GM12878 (cell line): ENCODE measurements at regions not wholly inside any gene's neighbourhood (a gene's known extent, or its start where the extent isn't known, plus 50 kb on each side); places are given as distances from the start of the nearest gene placed in this dataset.

ENCODE experiments used
- ATAC-seq: fragments of 200-7000 bp; cut with Tn5 transposase; 3 replicates; pipeline ENCODE4 v1.9.1; 2020; ENCODE audit warnings: mild to moderate bottlenecking, moderate library complexity
- BruUV-seq: library from RNA; stranded (reverse); fragments of 400-500 nt; replicated peaks from 2 replicates; lab custom pipeline; 2021; lab: Mats Ljungman, UMichigan
- CTCF ChIA-PET: fragments of 300-600 bp; sonication (Branson Sonifier 250); formaldehyde crosslinking; extraction: SDS; loops from one replicate; lab custom pipeline; 2021; ENCODE audit warnings: inconsistent platforms; lab: Yijun Ruan, JAX
- POLR2A ChIA-PET: fragments of 350-600 bp; formaldehyde crosslinking; extraction: SDS; loops from one replicate; lab custom pipeline; 2021; ENCODE audit warnings: inconsistent platforms; lab: Charles Lee
- RAD21 ChIA-PET: fragments of 300-600 bp; sonication (Branson Sonifier 250); formaldehyde crosslinking; loops from one replicate; lab custom pipeline; 2023; ENCODE audit warnings: antibody characterized with exemption; ENCODE audit not compliant: unreplicated experiment; lab: Charles Lee
- SMC1A ChIA-PET: fragments of 300-600 bp; sonication (Branson Sonifier 250); formaldehyde crosslinking; loops from one replicate; lab custom pipeline; 2023; ENCODE audit not compliant: unreplicated experiment, uncharacterized antibody; lab: Charles Lee
- DNase-seq: peaks from one replicate; pipeline ENCODE4 v3.0.0-alpha.2; 2011; ENCODE audit warnings: low read depth, low spot score
- FAIRE-seq: peaks from 3 replicates; lab custom pipeline; 2011; peaks lifted over from hg19 to GRCh38; lab: Jason Lieb, UNC
- H2AFZ ChIP-seq: 2 replicates; pipeline ENCODE4 v1.6.0; 2011; ENCODE audit warnings: low read depth, low read length, control low read depth; ENCODE audit not compliant: control insufficient read depth
- H3K27ac ChIP-seq: 2 replicates; pipeline ENCODE4 v1.5.1; 2011; ENCODE audit warnings: control low read depth; ENCODE audit not compliant: control insufficient read depth, insufficient read depth
- H3K27me3 ChIP-seq, 2 experiments: replicated peaks in 1 of 2; 2 replicates each; pipeline versions ENCODE4 v1.6.0 to v1.6.1; 2011; ENCODE audit warnings: low read length in 1 of 2; ENCODE audit not compliant: control insufficient read depth in 2 of 2, insufficient read depth in 2 of 2
- H3K36me3 ChIP-seq, 2 experiments: 2 replicates each; pipeline ENCODE4 v1.5.1; 2011; ENCODE audit warnings: low read length in 1 of 2; ENCODE audit not compliant: control insufficient read depth in 2 of 2, insufficient read depth in 2 of 2
- H3K4me1 ChIP-seq: 2 replicates; pipeline ENCODE4 v1.6.1; 2011; ENCODE audit warnings: mild to moderate bottlenecking, low read length, moderate library complexity, mixed read lengths; ENCODE audit not compliant: control insufficient read depth, insufficient read depth
- H3K4me2 ChIP-seq: 2 replicates; pipeline ENCODE4 v1.6.0; 2011; ENCODE audit warnings: control low read depth; ENCODE audit not compliant: control insufficient read depth, insufficient read depth
- H3K4me3 ChIP-seq: fragments of 200-600 bp; sonication (generic); 2 replicates; pipeline ENCODE4 v1.5.1; 2016
- H3K79me2 ChIP-seq: 2 replicates; pipeline ENCODE4 v1.6.0; 2011; ENCODE audit warnings: low read length; ENCODE audit not compliant: control insufficient read depth, insufficient read depth
- H3K9ac ChIP-seq: 2 replicates; pipeline ENCODE4 v1.8.0; 2011; ENCODE audit warnings: low read length, control low read depth, mixed read lengths; ENCODE audit not compliant: control insufficient read depth, insufficient read depth
- H3K9me3 ChIP-seq: replicated peaks from 3 replicates; pipeline ENCODE4 v1.5.1; 2011; ENCODE audit warnings: mild to moderate bottlenecking, low read length; ENCODE audit not compliant: control insufficient read depth, insufficient read depth
- H4K20me1 ChIP-seq: 2 replicates; pipeline ENCODE4 v1.6.0; 2011; ENCODE audit not compliant: control insufficient read depth, insufficient read depth
- BMI1 ChIP-seq: fragments of 450-650 bp; IDR thresholded peaks from 2 replicates; pipeline ENCODE4 v1.6.1; 2016; ENCODE audit warnings: mild to moderate bottlenecking, moderate library complexity, borderline replicate concordance
- CEBPZ ChIP-seq: fragments of 150-350 bp; IDR thresholded peaks from 2 replicates; pipeline ENCODE4 v1.6.1; 2016; ENCODE audit warnings: low read depth, low read length
- ESRRA ChIP-seq: IDR thresholded peaks from 2 replicates; pipeline ENCODE4 v1.6.1; 2012; ENCODE audit warnings: mild to moderate bottlenecking, low read length, improper control_type of control experiment
- FOS ChIP-seq: IDR thresholded peaks from 3 replicates; pipeline ENCODE4 v1.6.1; 2011; ENCODE audit warnings: borderline replicate concordance; ENCODE audit not compliant: insufficient read length; ENCODE audit errors: extremely low read depth
- HCFC1 ChIP-seq: fragments of 150-350 bp; IDR thresholded peaks from 2 replicates; pipeline ENCODE4 v1.6.1; 2014; ENCODE audit warnings: low read length
- HDAC2 ChIP-seq: fragments of 200-600 bp; sonication (generic); IDR thresholded peaks from 2 replicates; pipeline ENCODE4 v1.6.1; 2017
- HDAC6 ChIP-seq: fragments of 200-600 bp; sonication (generic); IDR thresholded peaks from one replicate; pipeline ENCODE4 v1.8.0; 2017; ENCODE audit warnings: antibody characterized with exemption; ENCODE audit not compliant: unreplicated experiment
- HSF1 ChIP-seq: fragments of 150-350 bp; IDR thresholded peaks from 2 replicates; pipeline ENCODE4 v1.6.1; 2014; ENCODE audit warnings: mild to moderate bottlenecking, low read depth, low read length
- MTA3 ChIP-seq: IDR thresholded peaks from 2 replicates; pipeline ENCODE4 v1.6.1; 2012; ENCODE audit warnings: low read length, inconsistent platforms, borderline replicate concordance
- MYB ChIP-seq: fragments of 150-350 bp; IDR thresholded peaks from 2 replicates; pipeline ENCODE4 v1.6.1; 2014; ENCODE audit warnings: mild to moderate bottlenecking, low read depth, low read length, borderline replicate concordance
- NR2C2 ChIP-seq: IDR thresholded peaks from 2 replicates; pipeline ENCODE4 v1.6.1; 2011; ENCODE audit warnings: borderline replicate concordance, low read depth; ENCODE audit not compliant: control insufficient read depth, insufficient read length
- NR2F1 ChIP-seq: fragments of 450-650 bp; conservative IDR thresholded peaks from 2 replicates; pipeline ENCODE4 v1.6.1; 2017; ENCODE audit warnings: mild to moderate bottlenecking
- PBX3 ChIP-seq: IDR thresholded peaks from 2 replicates; pipeline ENCODE4 v1.6.1; 2011; ENCODE audit warnings: mild to moderate bottlenecking, low read depth, low read length, moderate library complexity; ENCODE audit not compliant: insufficient replicate concordance
- RAD21 ChIP-seq: IDR thresholded peaks from 2 replicates; pipeline ENCODE4 v1.6.1; 2011; ENCODE audit warnings: mild to moderate bottlenecking, low read depth, low read length, moderate library complexity; ENCODE audit not compliant: insufficient read depth
- RBBP5 ChIP-seq: fragments of 200-600 bp; sonication (generic); conservative IDR thresholded peaks from 2 replicates; pipeline ENCODE4 v1.6.1; 2016
- SMAD5 ChIP-seq: IDR thresholded peaks from 2 replicates; pipeline ENCODE4 v1.6.1; 2016; ENCODE audit warnings: antibody characterized with exemption, low read depth
- TBL1XR1 ChIP-seq: IDR thresholded peaks from 2 replicates; pipeline ENCODE4 v1.6.1; 2012; ENCODE audit warnings: low read depth, low read length, improper control_type of control experiment
- ZSCAN29 ChIP-seq: fragments of 450-650 bp; IDR thresholded peaks from 2 replicates; pipeline ENCODE4 v1.6.1; 2017; ENCODE audit warnings: mild to moderate bottlenecking, moderate library complexity
- in situ Hi-C: fragments of 300-500 bp; cut with MboI; formaldehyde crosslinking; loops from 9 replicates; pipeline ENCODE4 v1.14.3; 2018; ENCODE audit warnings: mixed read lengths
- intact Hi-C: fragments of 100-400 bp; cut with micrococcal nuclease; formaldehyde crosslinking; loops from one replicate; pipeline ENCODE4 v1.14.2; 2022; ENCODE audit not compliant: unreplicated experiment

- H4K20me1 ChIP-seq = no peaks in the 10 kb centered on the region
- no peak for ATAC-seq
- H3K9ac ChIP-seq = no peak overlapping the region
- ChIA-PET RAD21 (no interaction called here), SMC1A (no interaction called here), POLR2A (no interaction called here), CTCF (no interaction called here)
- FAIRE-seq = no peak
- no peak overlapping the region for H3K4me3 ChIP-seq
- H2AFZ ChIP-seq = no peak overlapping the region
- no peak overlapping the region for H3K27ac ChIP-seq
- H3K79me2 ChIP-seq = no peaks in the 10 kb centered on the region
- TF ChIP-seq RAD21 (no peak), MYB (no peak), SMAD5 (no peak), ZSCAN29 (no peak), RBBP5 (no peak), PBX3 (no peak), ESRRA (no peak), MTA3 (no peak), CEBPZ (no peak), BMI1 (no peak), HDAC2 (no peak), HSF1 (no peak), NR2F1 (no peak), FOS (no peak), NR2C2 (no peak), HDAC6 (no peak), HCFC1 (no peak), TBL1XR1 (no peak)
- no peak overlapping the region for H3K4me2 ChIP-seq
- DNase-seq = no peak
- intact Hi-C loops (no loop called here), in situ Hi-C loops (no loop called here)
- no TSS peak for BruUV-seq
- H3K36me3 ChIP-seq = no peaks in the 10 kb centered on the region
- H3K4me1 ChIP-seq = no peaks in the 10 kb centered on the region
- H3K9me3 ChIP-seq = no peaks in the 10 kb centered on the region
- no peaks in the 10 kb centered on the region for H3K27me3 ChIP-seq
Measured at GRCh38 chr18:65326805-65327204, 424.0 kb upstream of the CDH7 start.
